ENCODE measurements at regions not wholly inside any gene's neighbourhood (a gene's known extent, or its start where the extent isn't known, plus 50 kb on each side); places are given as distances from the start of the nearest gene placed in this dataset.
A peak's percentile ranks its signal among the peaks of the same experiment; 100 is the strongest.

- Histone ChIP-seq H2AFZ (ENCODE audit: low read depth, low read length) (no peak overlapping the region), H3K4me3 (ENCODE audit: insufficient read depth, low read depth, low read length) (no peak overlapping the region), H3K9ac (ENCODE audit: low read length) (no peak overlapping the region), H3K4me2 (ENCODE audit: low read length) (no peak overlapping the region), H3K4me1 (ENCODE audit: insufficient read depth, low read length) (no peaks in the 10 kb centered on the region), H3K36me3 (ENCODE audit: insufficient read depth, low read length) (no peaks in the 10 kb centered on the region), H3K9me3 (ENCODE audit: insufficient read depth, low read depth, low read length) (no peaks in the 10 kb centered on the region), H3K27me3 (ENCODE audit: insufficient read depth, low read length) (no peaks in the 10 kb centered on the region), H3K79me2 (ENCODE audit: insufficient read depth, low read length) (no peaks in the 10 kb centered on the region), H4K20me1 (ENCODE audit: insufficient read depth, low read length) (no peaks in the 10 kb centered on the region), H3K27ac (ENCODE audit: low read depth, low read length) (no peak overlapping the region)
- no peak overlapping the region for H3K4me3 Mint-ChIP-seq (ENCODE audit: unreplicated experiment)
- no peaks in the 10 kb centered on the region for H3K36me3 Mint-ChIP-seq (ENCODE audit: low read depth, unreplicated experiment)
- DNase-seq (ENCODE audit: low read depth): no peak
- peaks cover 7% of the 10 kb centered on the region for H3K4me1 Mint-ChIP-seq (ENCODE audit: low read depth, unreplicated experiment)
- H3K27me3 Mint-ChIP-seq (ENCODE audit: low read depth, unreplicated experiment): peaks cover 6% of the 10 kb centered on the region
- FAIRE-seq: no peak
- H3K27ac Mint-ChIP-seq (ENCODE audit: unreplicated experiment): peak overlapping the region; percentile 62
- H3K9me3 Mint-ChIP-seq (ENCODE audit: unreplicated experiment): peaks cover 1% of the 10 kb centered on the region
- TF ChIP-seq CTCF (IDR thresholded peaks at IDR 0.05; ENCODE audit: insufficient read depth, low read depth, low read length) (no peak), EZH2 (IDR thresholded peaks at IDR 0.05; ENCODE audit: insufficient read depth, low read length) (no peak)
Measured at GRCh38 chr19:31518216-31519020, 169.2 kb upstream of the TSHZ3 start.

DNA sequence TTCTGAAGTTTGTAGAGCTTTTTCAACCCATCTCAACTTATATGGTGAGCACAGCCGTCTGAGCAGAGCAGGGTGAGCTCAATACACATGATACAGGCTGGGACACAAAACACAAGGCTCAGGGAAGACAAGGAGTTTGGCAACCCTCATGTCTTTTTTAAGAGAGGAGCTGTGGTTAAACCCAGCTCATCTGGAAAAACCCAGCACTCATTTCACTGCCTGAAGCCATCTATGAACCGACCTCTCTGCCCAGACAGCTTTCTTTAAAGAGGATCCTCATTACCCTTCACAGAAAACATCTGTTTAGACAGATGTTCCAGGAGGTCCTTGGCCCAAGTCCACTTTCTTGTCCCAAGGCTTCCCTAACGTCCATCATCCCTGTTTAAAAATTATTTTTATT, 170.0 kb upstream of the TSHZ3 start:
- Histone ChIP-seq H3K9me3 (ENCODE audit: insufficient read depth, low read depth, low read length) (no peaks in the 10 kb centered on the region), H3K9ac (ENCODE audit: low read length) (no peak overlapping the region), H4K20me1 (ENCODE audit: insufficient read depth, low read length) (no peaks in the 10 kb centered on the region), H3K36me3 (ENCODE audit: insufficient read depth, low read length) (no peaks in the 10 kb centered on the region), H3K79me2 (ENCODE audit: insufficient read depth, low read length) (no peaks in the 10 kb centered on the region), H2AFZ (ENCODE audit: low read depth, low read length) (no peak overlapping the region), H3K4me2 (ENCODE audit: low read length) (no peak overlapping the region), H3K27me3 (ENCODE audit: insufficient read depth, low read length) (no peaks in the 10 kb centered on the region), H3K4me3 (ENCODE audit: insufficient read depth, low read depth, low read length) (no peak overlapping the region), H3K4me1 (ENCODE audit: insufficient read depth, low read length) (no peaks in the 10 kb centered on the region), H3K27ac (ENCODE audit: low read depth, low read length) (no peak overlapping the region)
- TF ChIP-seq CTCF (IDR thresholded peaks at IDR 0.05; ENCODE audit: insufficient read depth, low read depth, low read length): no peak
- TF ChIP-seq EZH2 (IDR thresholded peaks at IDR 0.05; ENCODE audit: insufficient read depth, low read length): no peak
- H3K4me1 Mint-ChIP-seq (ENCODE audit: low read depth, unreplicated experiment): peaks cover 7% of the 10 kb centered on the region
- peaks cover 6% of the 10 kb centered on the region for H3K27me3 Mint-ChIP-seq (ENCODE audit: low read depth, unreplicated experiment)
- peak overlapping the region; percentile 12 for H3K27ac Mint-ChIP-seq (ENCODE audit: unreplicated experiment)
- H3K9me3 Mint-ChIP-seq (ENCODE audit: unreplicated experiment): peaks cover 1% of the 10 kb centered on the region
- no peak for FAIRE-seq
- no peak for DNase-seq (ENCODE audit: low read depth)
- H3K36me3 Mint-ChIP-seq (ENCODE audit: low read depth, unreplicated experiment): no peaks in the 10 kb centered on the region
- no peak overlapping the region for H3K4me3 Mint-ChIP-seq (ENCODE audit: unreplicated experiment)

DNA sequence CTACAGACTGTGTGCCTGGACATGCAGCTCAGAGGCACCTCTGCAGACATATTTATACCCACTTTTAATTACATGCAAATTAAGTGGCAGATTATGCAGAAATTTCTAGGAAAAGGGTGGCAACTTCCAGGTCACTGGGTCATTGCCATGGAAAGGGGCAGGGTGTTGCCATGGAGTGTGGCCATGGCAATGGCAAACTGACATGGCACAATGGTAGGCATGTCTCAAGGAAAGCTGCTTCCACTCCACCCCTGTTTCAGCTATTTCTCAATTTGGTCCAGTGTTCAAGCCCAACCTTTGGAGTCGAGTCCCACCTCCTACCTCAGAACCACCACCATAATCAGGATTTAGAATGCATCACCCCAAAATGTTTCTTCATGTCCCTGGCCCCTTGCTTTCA, 170.7 kb upstream of the TSHZ3 start:
- no peak for TF ChIP-seq EZH2 (IDR thresholded peaks at IDR 0.05; ENCODE audit: insufficient read depth, low read length)
- TF ChIP-seq CTCF (IDR thresholded peaks at IDR 0.05; ENCODE audit: insufficient read depth, low read depth, low read length): no peak
- Mint-ChIP-seq H3K36me3 (ENCODE audit: low read depth, unreplicated experiment) (no peaks in the 10 kb centered on the region), H3K27me3 (ENCODE audit: low read depth, unreplicated experiment) (peaks cover 6% of the 10 kb centered on the region), H3K4me3 (ENCODE audit: unreplicated experiment) (no peak overlapping the region), H3K9me3 (ENCODE audit: unreplicated experiment) (peaks cover 1% of the 10 kb centered on the region), H3K4me1 (ENCODE audit: low read depth, unreplicated experiment) (peaks cover 7% of the 10 kb centered on the region), H3K27ac (ENCODE audit: unreplicated experiment) (no peak overlapping the region)
- no peaks in the 10 kb centered on the region for H3K9me3 ChIP-seq (ENCODE audit: insufficient read depth, low read depth, low read length)
- no peaks in the 10 kb centered on the region for H3K27me3 ChIP-seq (ENCODE audit: insufficient read depth, low read length)
- H3K36me3 ChIP-seq (ENCODE audit: insufficient read depth, low read length): no peaks in the 10 kb centered on the region
- H3K4me1 ChIP-seq (ENCODE audit: insufficient read depth, low read length): no peaks in the 10 kb centered on the region
- H3K4me2 ChIP-seq (ENCODE audit: low read length): no peak overlapping the region
- no peaks in the 10 kb centered on the region for H3K79me2 ChIP-seq (ENCODE audit: insufficient read depth, low read length)
- FAIRE-seq (no peak), DNase-seq (ENCODE audit: low read depth) (no peak)
- no peak overlapping the region for H3K9ac ChIP-seq (ENCODE audit: low read length)
- no peak overlapping the region for H3K4me3 ChIP-seq (ENCODE audit: insufficient read depth, low read depth, low read length)
- H3K27ac ChIP-seq (ENCODE audit: low read depth, low read length): no peak overlapping the region
- H4K20me1 ChIP-seq (ENCODE audit: insufficient read depth, low read length): no peaks in the 10 kb centered on the region
- no peak overlapping the region for H2AFZ ChIP-seq (ENCODE audit: low read depth, low read length)

Data from astrocyte (in vitro differentiated cells and primary cell).